ENCODE measurements at regions not wholly inside any gene's neighbourhood (a gene's known extent, or its start where the extent isn't known, plus 50 kb on each side); places are given as distances from the start of the nearest gene placed in this dataset.

- DNase-seq (ENCODE audit: low read depth), result no peak
These were observed 205.0 kb upstream of the GRIK3 start for GRCh38 chr1:37239225-37239740.

- DNase-seq (ENCODE audit: low read depth), result no peak
These were observed 206.6 kb upstream of the GRIK3 start for GRCh38 chr1:37240897-37241296.

- no peak for DNase-seq (ENCODE audit: low read depth)
These were observed 208.2 kb upstream of the GRIK3 start for GRCh38 chr1:37242501-37242900.

GRCh38 chr1:37243368-37244082 is 209.2 kb upstream of the GRIK3 start:
- no peak for DNase-seq (ENCODE audit: low read depth)

- DNase-seq (ENCODE audit: low read depth), result no peak
These were observed 209.8 kb upstream of the GRIK3 start for GRCh38 chr1:37244083-37244480.

- no peak for DNase-seq (ENCODE audit: low read depth)
These were observed 210.5 kb upstream of the GRIK3 start for GRCh38 chr1:37244815-37245214.

GRCh38 chr1:37246631-37247030 is 212.3 kb upstream of the GRIK3 start:
- DNase-seq (ENCODE audit: low read depth), result no peak

- peak; percentile 28 for DNase-seq (ENCODE audit: low read depth)
These were observed 216.1 kb upstream of the GRIK3 start for GRCh38 chr1:37250371-37250770.

- DNase-seq (ENCODE audit: low read depth), result peak; percentile 13
These were observed 219.1 kb upstream of the ZC3H12A start for GRCh38 chr1:37255136-37255795.

GRCh38 chr1:37255868-37256267 is 218.5 kb upstream of the ZC3H12A start:
- DNase-seq (ENCODE audit: low read depth), result no peak

- DNase-seq (ENCODE audit: low read depth), result no peak
These were observed 216.7 kb upstream of the ZC3H12A start for GRCh38 chr1:37257646-37258045.

- DNase-seq (ENCODE audit: low read depth), result no peak
These were observed 216.3 kb upstream of the ZC3H12A start for GRCh38 chr1:37258068-37258467.

GRCh38 chr1:37259019-37259418 is 215.4 kb upstream of the ZC3H12A start:
- no peak for DNase-seq (ENCODE audit: low read depth)

GRCh38 chr1:37261129-37261528 is 213.3 kb upstream of the ZC3H12A start:
- DNase-seq (ENCODE audit: low read depth), result no peak

GRCh38 chr1:37262439-37263170 is 211.8 kb upstream of the ZC3H12A start:
- no peak for DNase-seq (ENCODE audit: low read depth)

- no peak for DNase-seq (ENCODE audit: low read depth)
These were observed 209.2 kb upstream of the ZC3H12A start for GRCh38 chr1:37265156-37265555.

GRCh38 chr1:37265786-37266667 is 208.4 kb upstream of the ZC3H12A start:
- no peak for DNase-seq (ENCODE audit: low read depth)

GRCh38 chr1:37267111-37267835 is 207.1 kb upstream of the ZC3H12A start:
- peak; percentile 57 for DNase-seq (ENCODE audit: low read depth)

GRCh38 chr1:37270639-37271038 is 203.7 kb upstream of the ZC3H12A start:
- DNase-seq (ENCODE audit: low read depth), result no peak

- DNase-seq (ENCODE audit: low read depth), result no peak
These were observed 201.8 kb upstream of the ZC3H12A start for GRCh38 chr1:37272626-37273025.

- DNase-seq (ENCODE audit: low read depth), result no peak
These were observed 199.9 kb upstream of the ZC3H12A start for GRCh38 chr1:37274486-37274885.

Measured in M059J (cell line).